ENCODE measurements at regions not wholly inside any gene's neighbourhood (a gene's known extent, or its start where the extent isn't known, plus 50 kb on each side); places are given as distances from the start of the nearest gene placed in this dataset.

- TF ChIP-seq, protein P1, sequence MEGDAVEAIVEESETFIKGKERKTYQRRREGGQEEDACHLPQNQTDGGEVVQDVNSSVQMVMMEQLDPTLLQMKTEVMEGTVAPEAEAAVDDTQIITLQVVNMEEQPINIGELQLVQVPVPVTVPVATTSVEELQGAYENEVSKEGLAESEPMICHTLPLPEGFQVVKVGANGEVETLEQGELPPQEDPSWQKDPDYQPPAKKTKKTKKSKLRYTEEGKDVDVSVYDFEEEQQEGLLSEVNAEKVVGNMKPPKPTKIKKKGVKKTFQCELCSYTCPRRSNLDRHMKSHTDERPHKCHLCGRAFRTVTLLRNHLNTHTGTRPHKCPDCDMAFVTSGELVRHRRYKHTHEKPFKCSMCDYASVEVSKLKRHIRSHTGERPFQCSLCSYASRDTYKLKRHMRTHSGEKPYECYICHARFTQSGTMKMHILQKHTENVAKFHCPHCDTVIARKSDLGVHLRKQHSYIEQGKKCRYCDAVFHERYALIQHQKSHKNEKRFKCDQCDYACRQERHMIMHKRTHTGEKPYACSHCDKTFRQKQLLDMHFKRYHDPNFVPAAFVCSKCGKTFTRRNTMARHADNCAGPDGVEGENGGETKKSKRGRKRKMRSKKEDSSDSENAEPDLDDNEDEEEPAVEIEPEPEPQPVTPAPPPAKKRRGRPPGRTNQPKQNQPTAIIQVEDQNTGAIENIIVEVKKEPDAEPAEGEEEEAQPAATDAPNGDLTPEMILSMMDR (IDR thresholded peaks at IDR 0.05; ENCODE audit: extremely low read depth in 1 of 2, insufficient read depth in 1 of 2, low read depth in 1 of 2, low read length in 2 of 2) = no peak
- TF ChIP-seq JUN (IDR thresholded peaks at IDR 0.05; ENCODE audit: borderline replicate concordance, insufficient read depth, insufficient read length, low read depth) = no peak
- no peak for TF ChIP-seq POLR2A (IDR thresholded peaks at IDR 0.05; ENCODE audit: low read depth, low read length)
- TF ChIP-seq POLR2AphosphoS5 (IDR thresholded peaks at IDR 0.05; ENCODE audit: insufficient read depth, low read depth, low read length) = no peak
- TF ChIP-seq EZH2 (IDR thresholded peaks at IDR 0.05; ENCODE audit: borderline replicate concordance, low read depth, low read length, severe bottlenecking) = no peak
- no peak for TF ChIP-seq GATA2 (IDR thresholded peaks at IDR 0.05; ENCODE audit: insufficient read depth, insufficient read length, low read depth, low read length)
- no peak for TF ChIP-seq MYC (IDR thresholded peaks at IDR 0.05; ENCODE audit: low read depth, low read length)
- no peak for TF ChIP-seq MAX (IDR thresholded peaks at IDR 0.05; ENCODE audit: insufficient read depth, insufficient read length)
- no peak for TF ChIP-seq FOS (IDR thresholded peaks at IDR 0.05; ENCODE audit: borderline replicate concordance, insufficient read depth, low read length)
These were observed 188.1 kb downstream of the IRX5 start for GRCh38 chr16:55118701-55119260.

Measured in endothelial cell of umbilical vein (primary cell).